K562 (cell line): ENCODE measurements at regions not wholly inside any gene's neighbourhood (a gene's known extent, or its start where the extent isn't known, plus 50 kb on each side); places are given as distances from the start of the nearest gene placed in this dataset.

Experiments
- ATAC-seq: fragments of 200-7000 bp; cut with Tn5 transposase; 3 replicates; pipeline ENCODE4 v1.9.1; 2020; ENCODE audit warnings: moderate library complexity
- BruUV-seq: library from RNA; stranded (reverse); fragments of 400-500 nt; replicated peaks from 2 replicates; lab custom pipeline; 2021; lab: Mats Ljungman, UMichigan
- CTCF ChIA-PET: fragments of 300-600 bp; formaldehyde crosslinking; extraction: SDS; loops from one replicate; lab custom pipeline; 2021; ENCODE audit warnings: low intra/inter-chr PET ratio; lab: Yijun Ruan, JAX
- POLR2A ChIA-PET: fragments of 300-600, 350-650 bp; sonication (Branson Sonifier 250); formaldehyde crosslinking; extraction: SDS; loops from one replicate; lab custom pipeline; 2021; ENCODE audit warnings: antibody characterized with exemption, inconsistent platforms; lab: Yijun Ruan, JAX
- DNase-seq, 4 experiments: peaks; one replicate each; pipeline versions ENCODE4 v3.0.0 to v3.0.0-alpha.2; 2011 to 2018; ENCODE audit warnings: low spot score in 3 of 4, mixed read lengths in 3 of 4; ENCODE audit errors: extremely low read depth in 1 of 4
- FAIRE-seq: peaks from 2 replicates; lab custom pipeline; 2011; peaks lifted over from hg19 to GRCh38; lab: Jason Lieb, UNC
- H2AFZ ChIP-seq: 2 replicates; pipeline ENCODE4 v1.6.0; 2011; ENCODE audit warnings: low read depth, low read length, control low read depth, inconsistent platforms
- H3K27ac ChIP-seq: fragments of 200-600 bp; 3 replicates; pipeline ENCODE4 v1.8.0; 2011; ENCODE audit warnings: low read depth, mild to moderate bottlenecking, control low read depth, inconsistent platforms, low read length, moderate library complexity, mixed read lengths; ENCODE audit errors: extremely low read depth
- H3K27me3 ChIP-seq, 2 experiments: fragments of 300-600 bp in 1 of 2; 2 replicates in 1 of 2; 3 replicates in 1 of 2; pipeline versions ENCODE4 v1.6.0 to v1.8.0; 2011; ENCODE audit warnings: inconsistent platforms in 2 of 2, low read length in 2 of 2, mild to moderate bottlenecking in 1 of 2, mixed read lengths in 1 of 2, moderate library complexity in 1 of 2; ENCODE audit not compliant: control insufficient read depth in 2 of 2, insufficient read depth in 2 of 2
- H3K36me3 ChIP-seq: fragments of 300-600 bp; 3 replicates; pipeline ENCODE4 v1.8.0; 2011; ENCODE audit warnings: mild to moderate bottlenecking, low read length, inconsistent platforms; ENCODE audit not compliant: control insufficient read depth, insufficient read depth
- H3K4me1 ChIP-seq, 2 experiments: fragments of 200-600 bp in 1 of 2; replicated peaks in 1 of 2; 2 replicates in 1 of 2; 3 replicates in 1 of 2; pipeline versions ENCODE4 v1.5.1 to v1.8.0; 2011; ENCODE audit warnings: inconsistent platforms in 2 of 2, low read length in 2 of 2, mild to moderate bottlenecking in 1 of 2, mixed read lengths in 1 of 2, moderate library complexity in 1 of 2; ENCODE audit not compliant: control insufficient read depth in 2 of 2, insufficient read depth in 2 of 2
- H3K4me2 ChIP-seq: 2 replicates; pipeline ENCODE4 v1.6.1; 2011; ENCODE audit warnings: low read length, control low read depth, inconsistent platforms, mixed read lengths; ENCODE audit not compliant: insufficient read depth
- H3K4me3 ChIP-seq: fragments of 200-600 bp; sonication (generic), shearing (Covaris generic); 2 replicates; pipeline ENCODE4 v1.5.1; 2016; ENCODE audit warnings: control low read depth, inconsistent platforms
- H3K79me2 ChIP-seq: fragments of 200-600 bp; 3 replicates; pipeline ENCODE4 v1.8.0; 2011; ENCODE audit warnings: low read length, inconsistent platforms; ENCODE audit not compliant: control insufficient read depth, insufficient read depth
- H3K9ac ChIP-seq, 2 experiments: 2 replicates each; pipeline versions ENCODE4 v1.6.0 to v1.6.1; 2011; ENCODE audit warnings: low read depth in 2 of 2, low read length in 2 of 2, control low read depth in 1 of 2, inconsistent platforms in 1 of 2, mild to moderate bottlenecking in 1 of 2, mixed read lengths in 1 of 2; ENCODE audit not compliant: insufficient read depth in 1 of 2
- H3K9me1 ChIP-seq: one replicate; pipeline ENCODE4 v1.6.0; 2011; ENCODE audit warnings: inconsistent platforms, mild to moderate bottlenecking, low read length, moderate library complexity; ENCODE audit not compliant: control insufficient read depth, insufficient read depth
- H3K9me3 ChIP-seq: replicated peaks from 2 replicates; pipeline ENCODE4 v1.5.1; 2011; ENCODE audit warnings: low read depth, low read length, inconsistent platforms; ENCODE audit not compliant: control insufficient read depth, insufficient read depth
- H4K20me1 ChIP-seq: replicated peaks from 2 replicates; pipeline ENCODE4 v1.6.1; 2011; ENCODE audit warnings: low read length, inconsistent platforms, mixed read lengths; ENCODE audit not compliant: control insufficient read depth, insufficient read depth
- FOXJ2 ChIP-seq: fragments of 200-800 bp; sonication (Bioruptor generic); IDR thresholded peaks from 2 replicates; pipeline ENCODE4 v1.6.1; 2016; ENCODE audit warnings: missing genetic modification characterization, missing compliant biosample characterization
- FOXJ3 ChIP-seq: sonication (generic); formaldehyde crosslinking; IDR thresholded peaks from 2 replicates; pipeline ENCODE4 v1.4.0; 2020; ENCODE audit warnings: mild to moderate bottlenecking, missing genetic modification reagents
- FOXM1 ChIP-seq, 2 experiments: fragments of 450-650 bp in 1 of 2; sonication (generic) in 1 of 2; formaldehyde crosslinking in 1 of 2; IDR thresholded peaks; 2 replicates each; pipeline versions ENCODE4 v1.6.1 to v1.9.0; 2017 to 2022; ENCODE audit warnings: low read depth in 2 of 2, mild to moderate bottlenecking in 2 of 2, missing genetic modification reagents in 1 of 2, moderate library complexity in 1 of 2
- HDAC1 ChIP-seq, 2 experiments: fragments of 450-650 bp; IDR thresholded peaks; 2 replicates each; pipeline ENCODE4 v1.6.1; 2016 to 2017; ENCODE audit warnings: inconsistent platforms in 1 of 2, mild to moderate bottlenecking in 1 of 2, moderate library complexity in 1 of 2
- LEF1 ChIP-seq: fragments of 450-650 bp; IDR thresholded peaks from 2 replicates; pipeline ENCODE4 v1.6.1; 2016; ENCODE audit warnings: mild to moderate bottlenecking
- NUFIP1 ChIP-seq: fragments of 450-650 bp; IDR thresholded peaks from 2 replicates; pipeline ENCODE4 v1.6.1; 2018; ENCODE audit not compliant: partially characterized antibody
- PCBP1 ChIP-seq: fragments of 200-400 bp; formaldehyde crosslinking; IDR thresholded peaks from 2 replicates; pipeline ENCODE4 v1.6.1; 2018; ENCODE audit warnings: mild to moderate bottlenecking, low read depth, low read length; ENCODE audit not compliant: poor library complexity, severe bottlenecking
- POLR3A ChIP-seq: IDR thresholded peaks from 2 replicates; pipeline ENCODE4 v1.6.1; 2011; ENCODE audit warnings: borderline replicate concordance, mild to moderate bottlenecking, moderate library complexity; ENCODE audit not compliant: insufficient read length, insufficient read depth; ENCODE audit errors: extremely low read depth
- PRMT5 ChIP-seq: sonication (generic); formaldehyde crosslinking; IDR thresholded peaks from 2 replicates; pipeline ENCODE4 v1.5.0; 2020; ENCODE audit warnings: missing genetic modification reagents
- SMAD3 ChIP-seq: fragments of 450-650 bp; formaldehyde crosslinking; conservative IDR thresholded peaks from 2 replicates; pipeline ENCODE4 v1.4.0; 2020; ENCODE audit warnings: mild to moderate bottlenecking
- TCF7L2 ChIP-seq: fragments of 150-350 bp; IDR thresholded peaks from 2 replicates; pipeline ENCODE4 v1.6.1; 2016; ENCODE audit warnings: low read depth, mild to moderate bottlenecking, low read length, moderate library complexity
- ZC3H4 ChIP-seq: sonication (generic); formaldehyde crosslinking; IDR thresholded peaks from 2 replicates; pipeline ENCODE4 v1.9.0; 2021; ENCODE audit warnings: missing genetic modification reagents, borderline replicate concordance
- ZFP1 ChIP-seq: fragments of 450-650 bp; formaldehyde crosslinking; IDR thresholded peaks from 2 replicates; pipeline ENCODE4 v1.4.0; 2020; ENCODE audit warnings: mild to moderate bottlenecking, mixed read lengths
- ZNF699 ChIP-seq: fragments of 250-450 bp; sonication (Bioruptor Pico); IDR thresholded peaks from 2 replicates; pipeline ENCODE4 v1.8.0; 2021; ENCODE audit warnings: mild to moderate bottlenecking, moderate library complexity; ENCODE audit not compliant: insufficient replicate concordance
- ZNF780A ChIP-seq: fragments of 250-450 bp; sonication (Bioruptor Pico); IDR thresholded peaks from 2 replicates; pipeline ENCODE4 v1.5.0; 2021; ENCODE audit warnings: mild to moderate bottlenecking
- WGBS: fragments of 100-300 bp; shearing (Covaris generic); methylation state at CpG from one replicate; pipeline ENCODE4 v1.1.6; 2016; ENCODE audit warnings: low coverage, mixed read lengths; ENCODE audit not compliant: insufficient coverage; ENCODE audit errors: missing lambda C conversion rate; 5-methylcytosine and 5-hydroxymethylcytosine counted together
- in situ Hi-C: fragments of 300-500 bp; cut with MboI; formaldehyde crosslinking; loops from 4 replicates; pipeline ENCODE4 v1.15.0; 2018; ENCODE audit warnings: inconsistent platforms, mixed read lengths
- intact Hi-C: fragments of 100-400 bp; cut with micrococcal nuclease; formaldehyde crosslinking; loops from 2 replicates; pipeline ENCODE4 v1.14.2; 2022
- TF ChIP-seq, protein P1 (sequence below): IDR thresholded peaks from 2 replicates; pipeline ENCODE4 v1.6.1; 2014; ENCODE audit warnings: antibody characterized with exemption

DNA sequence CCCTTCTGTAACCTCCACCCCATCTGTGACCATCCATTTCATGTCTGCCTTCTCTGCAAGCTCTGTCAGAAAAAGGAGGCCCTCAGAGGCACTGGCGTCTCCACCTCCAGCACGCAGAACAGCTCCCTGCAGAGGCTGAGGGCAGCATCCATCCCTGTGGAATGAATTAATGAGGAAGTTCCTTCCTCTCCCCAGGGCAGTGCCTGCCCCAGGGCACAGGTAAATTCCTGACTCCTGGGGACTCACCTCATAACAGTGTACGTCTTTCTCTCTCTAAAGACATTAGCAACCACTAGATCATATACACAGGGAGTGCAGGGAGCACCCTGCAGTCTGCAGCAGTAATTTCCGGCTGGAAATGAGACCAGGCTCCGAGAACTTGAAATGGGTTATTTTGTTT, 155.0 kb upstream of the TMEM132C start:
- Histone ChIP-seq H3K4me1 (no peaks in the 10 kb centered on the region), H3K9me3 (no peaks in the 10 kb centered on the region), H3K4me3 (no peak overlapping the region), H4K20me1 (no peaks in the 10 kb centered on the region), H3K27ac (no peak overlapping the region), H3K79me2 (no peaks in the 10 kb centered on the region), H3K4me2 (no peak overlapping the region), H3K9ac (no peak overlapping the region), H3K9me1 (no peaks in the 10 kb centered on the region), H3K27me3 (no peaks in the 10 kb centered on the region), H2AFZ (no peak overlapping the region), H3K36me3 (no peaks in the 10 kb centered on the region)
- FAIRE-seq (no peak), DNase-seq (no peak), ATAC-seq (no peak)
- BruUV-seq: no TSS peak
- TF ChIP-seq SMAD3 (no peak), FOXM1 (IDR thresholded peaks at IDR 0.05; ENCODE audit: low read depth) (no peak), FOXM1 (CRISPR knock-in tag; IDR thresholded peaks at IDR 0.05; ENCODE audit: low read depth) (no peak), POLR3A (no peak), FOXJ2 (tag) (no peak), PRMT5 (CRISPR knock-in tag) (no peak), TCF7L2 (no peak), HDAC1 (IDR thresholded peaks at IDR 0.05) (no peak), LEF1 (no peak), ZFP1 (CRISPR knock-in tag) (no peak), ZC3H4 (CRISPR knock-in tag) (no peak), NUFIP1 (no peak), ZNF780A (CRISPR knock-in tag) (no peak), ZNF699 (CRISPR knock-in tag) (no peak), PCBP1 (no peak), FOXJ3 (CRISPR knock-in tag) (no peak)
- TF ChIP-seq, protein P1, sequence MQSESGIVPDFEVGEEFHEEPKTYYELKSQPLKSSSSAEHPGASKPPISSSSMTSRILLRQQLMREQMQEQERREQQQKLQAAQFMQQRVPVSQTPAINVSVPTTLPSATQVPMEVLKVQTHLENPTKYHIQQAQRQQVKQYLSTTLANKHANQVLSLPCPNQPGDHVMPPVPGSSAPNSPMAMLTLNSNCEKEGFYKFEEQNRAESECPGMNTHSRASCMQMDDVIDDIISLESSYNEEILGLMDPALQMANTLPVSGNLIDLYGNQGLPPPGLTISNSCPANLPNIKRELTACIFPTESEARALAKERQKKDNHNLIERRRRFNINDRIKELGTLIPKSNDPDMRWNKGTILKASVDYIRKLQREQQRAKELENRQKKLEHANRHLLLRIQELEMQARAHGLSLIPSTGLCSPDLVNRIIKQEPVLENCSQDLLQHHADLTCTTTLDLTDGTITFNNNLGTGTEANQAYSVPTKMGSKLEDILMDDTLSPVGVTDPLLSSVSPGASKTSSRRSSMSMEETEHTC: no peak
- ChIA-PET POLR2A (no interaction called here), CTCF (no interaction called here)
- intact Hi-C loops (no loop called here), in situ Hi-C loops (no loop called here)
- 0% methylated on average over 5 of the region's 5 CpGs for WGBS
